Body of pancreas (tissue), 4 donors: ENCODE measurements at regions not wholly inside any gene's neighbourhood (a gene's known extent, or its start where the extent isn't known, plus 50 kb on each side); places are given as distances from the start of the nearest gene placed in this dataset.

ENCODE experiments used
- CTCF ChIP-seq, 7 experiments: fragments of 450-650 bp in 4 of 7; fragments of 200-600 bp in 3 of 7; sonication (generic) in 3 of 7; IDR thresholded peaks; one replicate each; pipeline ENCODE4 v1.5.1; 2016 to 2019; ENCODE audit warnings: antibody characterized with exemption in 7 of 7
- POLR2A ChIP-seq, 3 donors: fragments of 450-650 bp; IDR thresholded peaks; one replicate each; pipeline ENCODE4 v1.6.1; 2016; ENCODE audit warnings: antibody characterized with exemption in 3 of 3, mild to moderate bottlenecking in 2 of 3

GRCh38 chr16:86735727-86736126 is 157.4 kb downstream of the FOXL1 start:
- TF ChIP-seq POLR2A (IDR thresholded peaks at IDR 0.05) (no peak), CTCF (IDR thresholded peaks at IDR 0.05) (no peak)
